H1 (cell line): ENCODE measurements at regions not wholly inside any gene's neighbourhood (a gene's known extent, or its start where the extent isn't known, plus 50 kb on each side); places are given as distances from the start of the nearest gene placed in this dataset.

Source experiments
- CTCF ChIP-seq, 3 experiments: IDR thresholded peaks; 1 replicate in 2 of 3; 2 replicates in 1 of 3; pipeline versions ENCODE4 v1.5.1 to v1.6.1; 2011; ENCODE audit warnings: low read length in 3 of 3, mild to moderate bottlenecking in 3 of 3, inconsistent platforms in 2 of 3, low read depth in 1 of 3, moderate library complexity in 1 of 3; ENCODE audit not compliant: insufficient read depth in 1 of 3; ENCODE audit errors: control extremely low read depth in 1 of 3
- KDM4A ChIP-seq: IDR thresholded peaks from one replicate; pipeline ENCODE4 v1.7.1; 2012; ENCODE audit warnings: low read depth, mild to moderate bottlenecking, moderate library complexity, low read length, inconsistent platforms; ENCODE audit not compliant: severe bottlenecking
- RFX5 ChIP-seq: IDR thresholded peaks from 2 replicates; pipeline ENCODE4 v1.6.1; 2011; ENCODE audit warnings: low read depth, low read length, improper control_type of control experiment, borderline replicate concordance
- RNF2 ChIP-seq: fragments of 200-900, 300-1000 bp; sonication (generic); IDR thresholded peaks from 2 replicates; pipeline ENCODE4 v1.7.1; 2016; ENCODE audit warnings: borderline replicate concordance, low read depth, mild to moderate bottlenecking, antibody characterized with exemption, low read length; ENCODE audit not compliant: poor library complexity, severe bottlenecking; ENCODE audit errors: missing control alignments
- SRF ChIP-seq: IDR thresholded peaks from 2 replicates; pipeline ENCODE4 v1.6.1; 2011; ENCODE audit warnings: mild to moderate bottlenecking, low read depth, low read length, moderate library complexity
- TAF7 ChIP-seq: optimal IDR thresholded peaks from 2 replicates; pipeline ENCODE3; 2011; ENCODE audit warnings: low read depth, mild to moderate bottlenecking, inconsistent platforms, low read length, moderate library complexity, borderline replicate concordance
- TCF12 ChIP-seq: IDR thresholded peaks from 2 replicates; pipeline ENCODE4 v1.6.1; 2011; ENCODE audit warnings: low read depth, mild to moderate bottlenecking, low read length
- TF ChIP-seq, protein P1 (sequence below): fragments of 300-600 bp; sonication (generic); IDR thresholded peaks from 2 replicates; pipeline ENCODE4 v1.7.1; 2012; ENCODE audit warnings: low read length, moderate library complexity, mild to moderate bottlenecking, inconsistent platforms; ENCODE audit not compliant: insufficient replicate concordance

DNA sequence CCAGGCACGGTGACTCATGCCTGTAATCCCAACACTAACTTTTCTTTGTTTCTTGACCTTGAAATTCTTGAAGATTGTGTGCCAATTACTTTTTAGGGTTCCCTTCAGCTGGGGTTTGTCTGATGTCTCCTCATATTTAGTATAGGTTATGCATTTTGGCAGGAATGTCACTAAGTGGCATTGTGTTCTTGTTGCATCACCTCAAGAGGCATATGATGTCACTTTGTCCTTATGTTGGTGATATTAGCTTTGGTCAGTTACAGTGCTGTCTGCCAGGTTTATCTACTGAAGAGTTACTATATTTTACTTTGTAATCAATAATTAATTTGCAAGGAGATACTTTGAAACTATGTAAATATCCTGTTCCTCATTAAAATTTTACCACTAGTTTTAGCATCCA is 61.0 kb upstream of the BTG1 start (continued):
- TF ChIP-seq, protein P1, sequence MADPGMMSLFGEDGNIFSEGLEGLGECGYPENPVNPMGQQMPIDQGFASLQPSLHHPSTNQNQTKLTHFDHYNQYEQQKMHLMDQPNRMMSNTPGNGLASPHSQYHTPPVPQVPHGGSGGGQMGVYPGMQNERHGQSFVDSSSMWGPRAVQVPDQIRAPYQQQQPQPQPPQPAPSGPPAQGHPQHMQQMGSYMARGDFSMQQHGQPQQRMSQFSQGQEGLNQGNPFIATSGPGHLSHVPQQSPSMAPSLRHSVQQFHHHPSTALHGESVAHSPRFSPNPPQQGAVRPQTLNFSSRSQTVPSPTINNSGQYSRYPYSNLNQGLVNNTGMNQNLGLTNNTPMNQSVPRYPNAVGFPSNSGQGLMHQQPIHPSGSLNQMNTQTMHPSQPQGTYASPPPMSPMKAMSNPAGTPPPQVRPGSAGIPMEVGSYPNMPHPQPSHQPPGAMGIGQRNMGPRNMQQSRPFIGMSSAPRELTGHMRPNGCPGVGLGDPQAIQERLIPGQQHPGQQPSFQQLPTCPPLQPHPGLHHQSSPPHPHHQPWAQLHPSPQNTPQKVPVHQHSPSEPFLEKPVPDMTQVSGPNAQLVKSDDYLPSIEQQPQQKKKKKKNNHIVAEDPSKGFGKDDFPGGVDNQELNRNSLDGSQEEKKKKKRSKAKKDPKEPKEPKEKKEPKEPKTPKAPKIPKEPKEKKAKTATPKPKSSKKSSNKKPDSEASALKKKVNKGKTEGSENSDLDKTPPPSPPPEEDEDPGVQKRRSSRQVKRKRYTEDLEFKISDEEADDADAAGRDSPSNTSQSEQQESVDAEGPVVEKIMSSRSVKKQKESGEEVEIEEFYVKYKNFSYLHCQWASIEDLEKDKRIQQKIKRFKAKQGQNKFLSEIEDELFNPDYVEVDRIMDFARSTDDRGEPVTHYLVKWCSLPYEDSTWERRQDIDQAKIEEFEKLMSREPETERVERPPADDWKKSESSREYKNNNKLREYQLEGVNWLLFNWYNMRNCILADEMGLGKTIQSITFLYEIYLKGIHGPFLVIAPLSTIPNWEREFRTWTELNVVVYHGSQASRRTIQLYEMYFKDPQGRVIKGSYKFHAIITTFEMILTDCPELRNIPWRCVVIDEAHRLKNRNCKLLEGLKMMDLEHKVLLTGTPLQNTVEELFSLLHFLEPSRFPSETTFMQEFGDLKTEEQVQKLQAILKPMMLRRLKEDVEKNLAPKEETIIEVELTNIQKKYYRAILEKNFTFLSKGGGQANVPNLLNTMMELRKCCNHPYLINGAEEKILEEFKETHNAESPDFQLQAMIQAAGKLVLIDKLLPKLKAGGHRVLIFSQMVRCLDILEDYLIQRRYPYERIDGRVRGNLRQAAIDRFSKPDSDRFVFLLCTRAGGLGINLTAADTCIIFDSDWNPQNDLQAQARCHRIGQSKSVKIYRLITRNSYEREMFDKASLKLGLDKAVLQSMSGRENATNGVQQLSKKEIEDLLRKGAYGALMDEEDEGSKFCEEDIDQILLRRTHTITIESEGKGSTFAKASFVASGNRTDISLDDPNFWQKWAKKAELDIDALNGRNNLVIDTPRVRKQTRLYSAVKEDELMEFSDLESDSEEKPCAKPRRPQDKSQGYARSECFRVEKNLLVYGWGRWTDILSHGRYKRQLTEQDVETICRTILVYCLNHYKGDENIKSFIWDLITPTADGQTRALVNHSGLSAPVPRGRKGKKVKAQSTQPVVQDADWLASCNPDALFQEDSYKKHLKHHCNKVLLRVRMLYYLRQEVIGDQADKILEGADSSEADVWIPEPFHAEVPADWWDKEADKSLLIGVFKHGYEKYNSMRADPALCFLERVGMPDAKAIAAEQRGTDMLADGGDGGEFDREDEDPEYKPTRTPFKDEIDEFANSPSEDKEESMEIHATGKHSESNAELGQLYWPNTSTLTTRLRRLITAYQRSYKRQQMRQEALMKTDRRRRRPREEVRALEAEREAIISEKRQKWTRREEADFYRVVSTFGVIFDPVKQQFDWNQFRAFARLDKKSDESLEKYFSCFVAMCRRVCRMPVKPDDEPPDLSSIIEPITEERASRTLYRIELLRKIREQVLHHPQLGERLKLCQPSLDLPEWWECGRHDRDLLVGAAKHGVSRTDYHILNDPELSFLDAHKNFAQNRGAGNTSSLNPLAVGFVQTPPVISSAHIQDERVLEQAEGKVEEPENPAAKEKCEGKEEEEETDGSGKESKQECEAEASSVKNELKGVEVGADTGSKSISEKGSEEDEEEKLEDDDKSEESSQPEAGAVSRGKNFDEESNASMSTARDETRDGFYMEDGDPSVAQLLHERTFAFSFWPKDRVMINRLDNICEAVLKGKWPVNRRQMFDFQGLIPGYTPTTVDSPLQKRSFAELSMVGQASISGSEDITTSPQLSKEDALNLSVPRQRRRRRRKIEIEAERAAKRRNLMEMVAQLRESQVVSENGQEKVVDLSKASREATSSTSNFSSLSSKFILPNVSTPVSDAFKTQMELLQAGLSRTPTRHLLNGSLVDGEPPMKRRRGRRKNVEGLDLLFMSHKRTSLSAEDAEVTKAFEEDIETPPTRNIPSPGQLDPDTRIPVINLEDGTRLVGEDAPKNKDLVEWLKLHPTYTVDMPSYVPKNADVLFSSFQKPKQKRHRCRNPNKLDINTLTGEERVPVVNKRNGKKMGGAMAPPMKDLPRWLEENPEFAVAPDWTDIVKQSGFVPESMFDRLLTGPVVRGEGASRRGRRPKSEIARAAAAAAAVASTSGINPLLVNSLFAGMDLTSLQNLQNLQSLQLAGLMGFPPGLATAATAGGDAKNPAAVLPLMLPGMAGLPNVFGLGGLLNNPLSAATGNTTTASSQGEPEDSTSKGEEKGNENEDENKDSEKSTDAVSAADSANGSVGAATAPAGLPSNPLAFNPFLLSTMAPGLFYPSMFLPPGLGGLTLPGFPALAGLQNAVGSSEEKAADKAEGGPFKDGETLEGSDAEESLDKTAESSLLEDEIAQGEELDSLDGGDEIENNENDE = no peak
- TF ChIP-seq SRF (no peak), RNF2 (no peak), KDM4A (no peak), TCF12 (no peak), RFX5 (no peak), TAF7 (no peak), CTCF (IDR thresholded peaks at IDR 0.05; ENCODE audit: control extremely low read depth in 1 of 3, insufficient read depth in 1 of 3, low read depth in 1 of 3, low read length in 3 of 3) (no peak)
